GM18519 (cell line): ENCODE measurements at regions not wholly inside any gene's neighbourhood (a gene's known extent, or its start where the extent isn't known, plus 50 kb on each side); places are given as distances from the start of the nearest gene placed in this dataset.

Experiments
- ATAC-seq: cut with Tn5 transposase; IDR thresholded peaks from one replicate; pipeline ENCODE4 v1.9.1; 2021; ENCODE audit warnings: mild to moderate bottlenecking, moderate library complexity; ENCODE audit not compliant: unreplicated experiment, low FRiP score

DNA sequence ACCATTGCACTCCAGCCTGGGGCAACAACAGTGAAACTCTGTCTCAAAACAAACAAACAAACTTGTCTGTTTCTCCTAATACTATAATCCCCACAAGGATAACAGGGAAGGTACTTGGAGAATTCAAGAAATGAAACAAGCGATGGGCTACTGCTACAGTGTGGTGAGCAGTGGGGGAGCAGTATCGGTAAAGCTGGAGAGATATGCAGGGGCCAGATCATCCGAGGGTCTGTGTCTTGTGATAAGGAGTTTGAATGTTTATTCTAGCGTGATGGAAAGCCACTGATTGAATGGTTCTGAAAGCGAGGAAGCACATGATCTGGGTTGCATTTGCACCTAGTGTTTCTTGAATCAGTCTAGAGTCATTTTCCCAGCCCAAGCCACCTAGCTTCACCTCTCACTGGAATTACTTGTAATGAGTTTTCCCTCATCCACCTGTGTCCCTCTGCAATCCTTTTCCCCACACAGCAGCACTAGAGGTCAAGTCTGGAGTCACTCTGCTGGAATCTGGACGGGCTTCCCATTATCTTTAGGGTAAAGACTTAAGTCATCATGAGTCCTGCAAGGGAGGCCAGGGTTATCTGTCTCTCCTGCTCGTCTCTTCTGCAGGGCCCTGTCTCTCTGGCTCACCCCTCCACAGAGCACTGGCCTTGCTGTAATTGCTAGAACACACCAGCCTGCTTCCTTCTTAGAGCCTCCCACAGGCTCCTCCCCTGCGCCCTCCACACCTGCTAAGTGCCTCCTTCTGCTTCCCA lies 162.3 kb downstream of the KLF5 start:
- ATAC-seq: no peak

DNA sequence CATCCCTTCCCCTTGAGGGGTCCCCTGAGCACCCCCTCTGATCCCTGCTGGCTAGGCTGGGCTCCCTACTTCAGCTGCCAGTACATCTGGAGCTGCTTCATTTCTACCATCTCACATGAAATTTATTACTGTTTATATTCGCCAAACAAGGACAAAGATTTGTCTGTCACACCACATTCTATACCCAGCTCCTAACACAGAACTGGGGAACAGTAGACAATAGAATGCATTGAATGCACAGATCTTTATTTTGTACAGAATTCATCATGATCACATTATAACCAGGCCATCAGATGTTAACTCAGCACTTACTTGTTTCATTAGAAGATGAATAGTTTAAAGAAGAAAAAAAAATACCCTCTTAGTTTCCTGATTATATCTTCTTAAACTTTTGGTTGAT lies 159.4 kb downstream of the KLF5 start:
- ATAC-seq: no peak

DNA sequence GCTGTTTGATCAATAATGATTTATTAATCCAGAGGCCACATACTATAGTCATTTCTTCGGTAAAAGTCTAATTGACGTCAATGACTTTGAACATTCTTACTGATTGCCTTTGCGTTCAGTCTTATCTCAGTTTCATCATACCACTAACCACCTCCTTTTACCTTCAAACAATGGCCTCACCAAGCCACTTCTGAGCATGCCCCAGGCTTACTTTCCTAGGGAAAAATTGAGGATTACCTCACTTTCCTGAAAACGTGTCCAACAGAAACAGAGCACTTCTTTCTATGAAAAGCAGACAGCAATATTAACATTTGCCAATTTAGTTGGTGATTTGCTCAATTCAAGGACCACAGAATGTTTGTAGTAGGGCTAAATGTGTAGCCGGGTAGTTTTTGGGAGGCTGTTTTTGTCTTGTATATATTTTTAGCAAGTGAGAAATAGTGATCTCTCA lies 157.6 kb downstream of the KLF5 start:
- ATAC-seq: no peak

DNA sequence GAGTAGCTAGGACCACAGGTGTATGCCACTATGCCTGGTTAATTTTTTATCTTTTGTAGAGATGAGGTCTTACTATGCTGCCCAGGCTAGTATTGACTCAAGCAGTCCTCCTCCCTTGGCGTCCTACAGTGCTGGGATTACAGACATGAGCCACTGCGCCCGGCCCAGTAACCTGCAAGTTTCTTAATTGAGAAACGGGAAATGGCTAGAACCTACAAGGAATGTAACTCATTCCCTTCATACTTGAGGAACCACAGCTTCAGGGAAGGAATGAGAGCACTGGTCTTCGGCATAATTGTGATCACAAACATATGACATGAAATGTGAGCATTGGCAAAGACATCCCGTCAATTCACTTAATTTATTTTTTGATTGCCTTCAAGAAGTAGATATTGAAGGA lies 157.0 kb downstream of the KLF5 start:
- no peak for ATAC-seq

- ATAC-seq: no peak
Observed at GRCh38 chr13:73212482-73212881, 153.7 kb downstream of the KLF5 start.

DNA sequence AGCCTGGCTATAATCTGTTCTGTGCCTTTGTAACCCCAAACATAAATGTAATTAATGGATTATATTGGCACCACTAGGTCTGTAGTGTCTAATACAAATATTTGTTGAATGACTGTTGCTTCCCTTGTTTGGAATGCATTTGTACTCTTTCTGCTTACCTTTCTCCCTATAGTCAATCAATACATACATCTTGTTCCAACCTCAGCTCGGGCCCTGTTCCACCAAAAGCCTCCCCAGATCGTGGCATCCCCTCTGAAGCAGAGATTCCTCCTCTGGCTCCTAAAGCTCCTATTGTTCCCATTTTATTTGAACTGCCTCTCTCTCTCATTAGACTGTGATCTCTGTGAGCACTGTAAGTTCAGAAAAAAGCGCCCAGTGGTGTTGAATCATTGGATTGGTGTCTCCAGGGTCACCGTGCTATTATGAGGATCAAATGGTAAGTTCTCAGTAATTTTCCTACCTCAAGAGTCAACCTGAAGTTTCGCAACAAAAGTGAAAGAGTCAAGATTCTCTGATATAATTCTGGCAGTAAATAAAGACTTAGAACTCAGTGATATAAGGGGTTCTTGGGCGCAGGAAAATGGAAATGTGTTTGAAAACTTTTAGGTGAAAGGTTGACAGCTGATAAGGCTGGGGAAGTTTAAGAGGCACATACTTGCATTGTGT lies 151.5 kb downstream of the KLF5 start:
- no peak for ATAC-seq

DNA sequence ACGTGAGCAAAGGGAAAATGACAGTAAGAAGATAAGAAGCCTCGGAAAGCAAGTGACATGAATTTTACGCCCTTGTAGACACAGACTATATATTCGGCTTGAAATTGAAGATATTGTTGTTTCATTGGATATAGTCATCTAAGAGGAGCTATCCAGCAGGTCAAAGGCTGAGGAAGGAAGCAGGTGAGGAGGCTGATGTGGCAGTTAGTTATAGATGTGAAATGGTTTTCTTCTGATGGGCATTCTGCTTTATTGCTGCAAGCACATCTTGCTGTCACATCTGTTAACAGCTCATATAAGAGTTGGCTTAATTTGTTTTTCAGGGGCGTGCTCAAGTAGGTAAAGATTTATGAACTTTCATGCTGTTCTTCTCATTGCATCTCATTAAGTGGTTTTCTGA lies 146.1 kb downstream of the KLF5 start:
- ATAC-seq: no peak

GRCh38 chr13:73201626-73202025 lies 142.8 kb downstream of the KLF5 start:
- ATAC-seq: no peak

GRCh38 chr13:73198991-73199411 lies 140.2 kb downstream of the KLF5 start:
- no peak for ATAC-seq

DNA sequence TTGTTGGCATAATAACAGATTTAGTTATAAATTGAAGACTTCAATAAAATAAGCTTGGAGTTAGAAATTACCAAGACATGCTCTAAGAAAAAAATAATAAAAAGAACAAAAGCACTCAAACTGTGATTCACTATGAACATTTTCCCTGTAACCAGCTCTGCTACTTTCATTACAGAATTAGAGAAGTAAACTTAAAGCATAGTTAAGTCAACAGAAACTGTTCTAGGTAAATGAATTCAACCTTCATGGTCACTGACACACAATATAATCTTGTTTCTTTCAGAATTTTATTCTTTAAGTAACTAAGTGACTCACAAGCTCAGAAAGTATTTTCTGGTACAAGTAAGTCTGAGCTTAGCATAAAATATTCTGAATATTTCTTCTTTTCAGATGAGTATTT lies 136.3 kb downstream of the KLF5 start:
- ATAC-seq: no peak

DNA sequence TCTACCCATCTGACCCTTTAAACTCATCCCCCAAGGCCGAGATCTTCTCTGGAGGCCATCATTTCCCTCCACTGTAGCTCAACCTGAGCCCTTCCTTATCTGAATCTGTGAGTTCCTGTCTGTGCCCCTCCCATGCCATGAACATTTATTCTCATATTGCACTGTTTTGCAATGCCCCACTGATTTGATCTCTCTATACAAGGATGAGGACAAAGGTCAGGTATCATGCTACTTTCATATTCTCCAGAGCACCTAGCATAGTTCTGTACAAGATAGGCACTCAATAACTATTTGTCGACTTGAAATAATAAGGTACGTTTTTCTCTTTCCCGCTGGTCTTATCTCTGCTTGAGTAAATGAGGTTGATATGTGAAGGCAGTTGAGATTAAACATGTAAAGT lies 135.5 kb downstream of the KLF5 start:
- ATAC-seq: no peak

- no peak for ATAC-seq
Observed at GRCh38 chr13:73193554-73193953, 134.7 kb downstream of the KLF5 start.

GRCh38 chr13:73190477-73190876 lies 131.7 kb downstream of the KLF5 start:
- ATAC-seq: no peak

- ATAC-seq: no peak
Observed at GRCh38 chr13:73189776-73190175, 131.0 kb downstream of the KLF5 start.

DNA sequence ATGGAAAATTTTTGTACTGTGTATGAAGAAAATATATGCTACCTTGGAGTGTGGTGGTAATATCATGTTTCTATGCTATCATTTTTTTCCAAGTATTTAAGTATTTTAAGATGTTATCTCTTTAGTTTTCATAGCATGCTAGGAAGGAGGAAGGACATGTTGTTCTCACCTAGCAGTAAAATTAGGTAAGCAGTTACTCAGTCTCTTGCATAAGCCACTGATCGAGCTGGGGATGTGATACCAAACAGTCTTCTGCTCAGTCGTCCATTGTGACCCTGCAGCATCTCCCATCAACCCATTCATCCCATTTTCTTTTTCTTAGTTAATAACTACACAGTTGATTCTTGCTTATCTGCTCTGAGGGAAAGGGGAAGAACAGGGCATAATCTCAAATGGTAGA lies 130.6 kb downstream of the KLF5 start:
- ATAC-seq: no peak

- no peak for ATAC-seq
Observed at GRCh38 chr13:73187106-73187505, 128.3 kb downstream of the KLF5 start.

DNA sequence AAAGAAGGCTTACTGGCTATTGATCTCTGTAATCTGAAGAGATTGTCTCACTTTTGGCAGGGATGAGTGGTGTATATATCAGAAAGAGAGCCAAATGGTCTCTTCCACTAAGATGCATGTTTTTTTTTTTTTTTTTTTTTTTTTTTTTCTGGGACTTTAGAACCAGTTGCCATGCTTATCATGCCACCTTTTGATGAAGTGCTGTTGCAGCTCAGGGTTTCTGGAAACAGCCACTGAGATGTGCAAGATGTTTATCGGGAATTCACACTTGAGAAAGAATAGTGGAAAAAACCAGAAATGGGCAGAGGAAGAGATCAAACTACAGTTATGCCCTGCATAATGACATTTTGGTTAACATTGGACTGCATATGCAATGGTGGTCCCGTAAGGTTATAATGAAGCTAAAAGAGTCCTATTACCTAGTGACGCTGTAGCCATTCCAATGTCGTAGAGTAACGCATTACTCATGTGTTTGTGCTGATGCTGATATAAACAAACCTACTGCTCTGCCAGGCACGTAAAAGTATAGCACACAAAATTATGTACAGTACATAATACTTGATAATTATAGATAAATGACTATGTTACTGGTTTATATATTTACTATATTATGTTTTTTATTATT lies 121.0 kb downstream of the KLF5 start:
- no peak for ATAC-seq

- ATAC-seq: no peak
Observed at GRCh38 chr13:73177916-73178565, 119.2 kb downstream of the KLF5 start.

GRCh38 chr13:73177017-73177416 lies 118.2 kb downstream of the KLF5 start:
- ATAC-seq: no peak

GRCh38 chr13:73174521-73175010 lies 115.8 kb downstream of the KLF5 start:
- no peak for ATAC-seq

GRCh38 chr13:73173279-73173811 lies 114.5 kb downstream of the KLF5 start:
- no peak for ATAC-seq
